Spleen (tissue), 11 donors: ENCODE measurements at regions not wholly inside any gene's neighbourhood (a gene's known extent, or its start where the extent isn't known, plus 50 kb on each side); places are given as distances from the start of the nearest gene placed in this dataset.
A peak's percentile ranks its signal among the peaks of the same experiment; 100 is the strongest.

Source experiments
- DNase-seq: peaks from one replicate; pipeline ENCODE4 v3.0.0-alpha.2; 2020
- H3K27ac ChIP-seq, 8 donors: fragments of 200-600 bp; sonication (generic) in 7 of 8; 1 replicate in 4 of 8; 2 replicates in 4 of 8; pipeline versions ENCODE4 v1.5.0 to v1.8.0; 2016 to 2021; ENCODE audit warnings: inconsistent platforms in 4 of 8, mild to moderate bottlenecking in 4 of 8, moderate library complexity in 1 of 8
- H3K27me3 ChIP-seq, 7 donors: fragments of 200-600 bp; sonication (generic) in 6 of 7; replicated peaks in 1 of 7; 1 replicate in 4 of 7; 2 replicates in 3 of 7; pipeline versions ENCODE4 v1.5.0 to v1.8.0; 2016 to 2021; ENCODE audit warnings: inconsistent platforms in 3 of 7, mild to moderate bottlenecking in 1 of 7
- H3K36me3 ChIP-seq, 6 donors: fragments of 200-600 bp; sonication (generic) in 5 of 6; 1 replicate in 4 of 6; 2 replicates in 2 of 6; pipeline versions ENCODE4 v1.5.0 to v1.8.0; 2016 to 2021; ENCODE audit warnings: inconsistent platforms in 2 of 6
- H3K4me1 ChIP-seq, 6 donors: fragments of 200-600 bp; sonication (generic) in 5 of 6; 1 replicate in 3 of 6; 2 replicates in 3 of 6; pipeline versions ENCODE4 v1.5.0 to v1.8.0; 2016 to 2021; ENCODE audit warnings: inconsistent platforms in 3 of 6
- H3K4me3 ChIP-seq, 8 donors: fragments of 200-600 bp; sonication (generic) in 7 of 8; 1 replicate in 4 of 8; 2 replicates in 4 of 8; pipeline versions ENCODE4 v1.5.0 to v1.8.0; 2016 to 2021; ENCODE audit warnings: inconsistent platforms in 4 of 8, mild to moderate bottlenecking in 4 of 8, moderate library complexity in 2 of 8
- H3K9me3 ChIP-seq, 8 donors: fragments of 200-600 bp; sonication (generic) in 7 of 8; 1 replicate in 4 of 8; 2 replicates in 4 of 8; pipeline versions ENCODE4 v1.5.0 to v1.8.0; 2016 to 2021; ENCODE audit warnings: inconsistent platforms in 4 of 8
- CTCF ChIP-seq, 11 experiments: fragments of 200-600 bp in 7 of 11; fragments of 450-650 bp in 4 of 11; sonication (generic) in 4 of 11; IDR thresholded peaks in 8 of 11; conservative IDR thresholded peaks in 3 of 11; 1 replicate in 7 of 11; 2 replicates in 4 of 11; pipeline versions ENCODE4 v1.4.0 to v1.8.0; 2016 to 2021; ENCODE audit warnings: antibody characterized with exemption in 11 of 11, inconsistent platforms in 4 of 11, mild to moderate bottlenecking in 1 of 11
- POLR2A ChIP-seq, 3 donors: fragments of 450-650 bp; IDR thresholded peaks; one replicate each; pipeline ENCODE4 v1.5.1; 2017; ENCODE audit warnings: antibody characterized with exemption in 3 of 3, mild to moderate bottlenecking in 1 of 3
- POLR2AphosphoS5 ChIP-seq, 3 donors: sonication (generic); formaldehyde crosslinking; IDR thresholded peaks; one replicate each; pipeline ENCODE4 v1.5.1; 2017; ENCODE audit warnings: antibody characterized with exemption in 3 of 3
- WGBS, 5 donors: extraction: QIAGEN DNeasy Blood & Tissue Kit in 3 of 5; methylation state at CpG; one replicate each; pipeline versions ENCODE4 v1.1.5 to v1.1.7; 2013 to 2018; 5-methylcytosine and 5-hydroxymethylcytosine counted together
- intact Hi-C: fragments of 100-400 bp; cut with DNase I; formaldehyde crosslinking; loops from one replicate; pipeline ENCODE4 v1.15.0; 2023; ENCODE audit warnings: low total_unique reads
- donor health status: healthy with polysubstance abuse.
- donor health status: DM: no; HTN: no; CAD: no; lungs with moderate emphysema.
- donor health status: DM: no; HTN: no; CAD: no.
- donor health status: Bipolar disorder and iron deficiency.
- donor health status: healthy.
- donor health status: DM: no; HTN: no; CAD: no.
- donor health status: DM: yes; HTN: yes; CAD: no.

- Histone ChIP-seq H3K36me3 (no peaks in the 10 kb centered on the region), H3K27me3 (peaks cover 0 to 10% (median 0%) of the 10 kb centered on the region in 7 donors), H3K4me1 (no peaks in the 10 kb centered on the region), H3K4me3 (no peak overlapping the region), H3K9me3 (no peaks in the 10 kb centered on the region), H3K27ac (no peak overlapping the region)
- no peak for TF ChIP-seq CTCF (IDR thresholded peaks at IDR 0.05 in 8 of 11, conservative IDR thresholded peaks at IDR 0.05 in 3 of 11)
- no peak for TF ChIP-seq POLR2A (IDR thresholded peaks at IDR 0.05)
- no peak for TF ChIP-seq POLR2AphosphoS5 (IDR thresholded peaks at IDR 0.05)
- peak; percentile 63 for DNase-seq
- intact Hi-C loops = no loop called here
- WGBS, 5 donors = 77 to 88% (median 85%) methylated on average over 8 of the region's 8 CpGs
Observed at GRCh38 chr7:155228459-155228845, 69.2 kb upstream of the INSIG1 start.

- H3K36me3 ChIP-seq = no peaks in the 10 kb centered on the region
- H3K4me1 ChIP-seq = no peaks in the 10 kb centered on the region
- intact Hi-C loops = no loop called here
- H3K4me3 ChIP-seq = no peak overlapping the region
- DNase-seq = peak; percentile 58
- TF ChIP-seq POLR2AphosphoS5 (IDR thresholded peaks at IDR 0.05) (no peak), POLR2A (IDR thresholded peaks at IDR 0.05) (no peak), CTCF (IDR thresholded peaks at IDR 0.05 in 8 of 11, conservative IDR thresholded peaks at IDR 0.05 in 3 of 11) (no peak)
- WGBS, 5 donors = 90 to 94% (median 92%) methylated on average over 9 of the region's 9 CpGs
- H3K27me3 ChIP-seq = peaks cover 0 to 10% (median 0%) of the 10 kb centered on the region in 7 donors
- H3K9me3 ChIP-seq = no peaks in the 10 kb centered on the region
- H3K27ac ChIP-seq = no peak overlapping the region
Observed at GRCh38 chr7:155228894-155229293, 68.8 kb upstream of the INSIG1 start.

GRCh38 chr7:155229548-155230168 is 68.0 kb upstream of the INSIG1 start:
- no peaks in the 10 kb centered on the region for H3K4me1 ChIP-seq
- no peaks in the 10 kb centered on the region for H3K9me3 ChIP-seq
- no peak overlapping the region for H3K4me3 ChIP-seq
- intact Hi-C loops = no loop called here
- H3K27me3 ChIP-seq = peaks cover 0 to 10% (median 0%) of the 10 kb centered on the region in 7 donors
- H3K27ac ChIP-seq = no peak overlapping the region
- DNase-seq = no peak
- no peaks in the 10 kb centered on the region for H3K36me3 ChIP-seq
- TF ChIP-seq POLR2AphosphoS5 (IDR thresholded peaks at IDR 0.05) (no peak), POLR2A (IDR thresholded peaks at IDR 0.05) (no peak), CTCF (IDR thresholded peaks at IDR 0.05 in 8 of 11, conservative IDR thresholded peaks at IDR 0.05 in 3 of 11) (no peak)
- 87 to 91% (median 88%) methylated on average over 14 of the region's 14 CpGs for WGBS, 5 donors

GRCh38 chr7:155230169-155230593 is 67.5 kb upstream of the INSIG1 start:
- H3K4me3 ChIP-seq = no peak overlapping the region

More at GRCh38 chr7:155230169-155230593, 67.5 kb upstream of the INSIG1 start:
- TF ChIP-seq CTCF (IDR thresholded peaks at IDR 0.05 in 8 of 11, conservative IDR thresholded peaks at IDR 0.05 in 3 of 11) = no peak
- no peak for TF ChIP-seq POLR2A (IDR thresholded peaks at IDR 0.05)
- TF ChIP-seq POLR2AphosphoS5 (IDR thresholded peaks at IDR 0.05) = peak in 1 of 3 donors; percentile 35
- H3K9me3 ChIP-seq = no peaks in the 10 kb centered on the region
- no peaks in the 10 kb centered on the region for H3K36me3 ChIP-seq
- DNase-seq = peak; percentile 41
- no peak overlapping the region for H3K27ac ChIP-seq
- intact Hi-C loops = no loop called here
- WGBS, 5 donors = 79 to 92% (median 83%) methylated on average over 8 to 11 of the region's 11 CpGs
- peaks cover 0 to 10% (median 0%) of the 10 kb centered on the region in 7 donors for H3K27me3 ChIP-seq
- no peaks in the 10 kb centered on the region for H3K4me1 ChIP-seq
